GM18868 (cell line): ENCODE measurements at regions not wholly inside any gene's neighbourhood (a gene's known extent, or its start where the extent isn't known, plus 50 kb on each side); places are given as distances from the start of the nearest gene placed in this dataset.
"Not testable (repeated sequence)": the region's sequence is repeated elsewhere in the genome, so short reads cannot be mapped to it uniquely, and the experiment has no call there.

Experiments
- ATAC-seq: cut with Tn5 transposase; IDR thresholded peaks from one replicate; pipeline ENCODE4 v1.9.1; 2021; ENCODE audit warnings: mild to moderate bottlenecking, moderate library complexity; ENCODE audit not compliant: unreplicated experiment

DNA sequence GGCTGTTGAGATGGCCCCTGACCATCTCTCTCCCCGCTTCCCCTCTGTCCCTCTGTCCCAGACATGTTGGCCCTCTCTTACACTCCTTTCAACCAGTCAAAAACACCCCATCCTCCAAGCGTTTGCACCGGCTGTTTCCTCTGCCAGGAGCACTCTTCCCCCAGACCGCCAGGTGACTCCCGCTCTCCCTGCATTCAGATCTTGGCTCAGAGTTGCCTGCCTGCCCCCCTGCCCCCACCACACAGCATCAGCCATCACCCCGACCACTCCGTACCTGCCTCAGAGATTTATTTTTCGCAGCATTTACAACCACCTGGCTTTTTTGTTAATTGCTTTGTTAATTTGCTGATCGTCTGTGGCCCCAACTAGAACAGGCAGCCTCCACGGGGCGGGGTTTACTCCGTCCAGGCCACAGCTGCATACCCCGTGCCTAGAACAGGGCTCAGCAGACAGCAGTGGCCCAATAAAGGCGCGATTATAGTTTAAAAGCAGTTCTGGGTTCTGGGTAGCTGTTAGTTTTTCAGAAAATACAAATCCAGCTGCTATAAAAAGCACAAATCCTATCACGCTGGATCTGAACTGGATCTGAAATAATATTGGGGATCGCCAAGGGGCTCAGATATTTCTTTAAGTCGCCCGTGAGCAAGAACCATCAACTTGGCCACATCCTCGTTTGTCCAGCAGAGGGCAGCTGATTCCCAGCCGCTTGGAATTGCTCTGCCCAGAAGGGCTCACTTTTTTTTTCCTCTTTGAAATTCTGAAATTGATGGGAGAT, 173.6 kb downstream of the IRF8 start:
- ATAC-seq: no peak

GRCh38 chr16:86073103-86073625, 174.2 kb downstream of the IRF8 start:
- ATAC-seq: no peak

DNA sequence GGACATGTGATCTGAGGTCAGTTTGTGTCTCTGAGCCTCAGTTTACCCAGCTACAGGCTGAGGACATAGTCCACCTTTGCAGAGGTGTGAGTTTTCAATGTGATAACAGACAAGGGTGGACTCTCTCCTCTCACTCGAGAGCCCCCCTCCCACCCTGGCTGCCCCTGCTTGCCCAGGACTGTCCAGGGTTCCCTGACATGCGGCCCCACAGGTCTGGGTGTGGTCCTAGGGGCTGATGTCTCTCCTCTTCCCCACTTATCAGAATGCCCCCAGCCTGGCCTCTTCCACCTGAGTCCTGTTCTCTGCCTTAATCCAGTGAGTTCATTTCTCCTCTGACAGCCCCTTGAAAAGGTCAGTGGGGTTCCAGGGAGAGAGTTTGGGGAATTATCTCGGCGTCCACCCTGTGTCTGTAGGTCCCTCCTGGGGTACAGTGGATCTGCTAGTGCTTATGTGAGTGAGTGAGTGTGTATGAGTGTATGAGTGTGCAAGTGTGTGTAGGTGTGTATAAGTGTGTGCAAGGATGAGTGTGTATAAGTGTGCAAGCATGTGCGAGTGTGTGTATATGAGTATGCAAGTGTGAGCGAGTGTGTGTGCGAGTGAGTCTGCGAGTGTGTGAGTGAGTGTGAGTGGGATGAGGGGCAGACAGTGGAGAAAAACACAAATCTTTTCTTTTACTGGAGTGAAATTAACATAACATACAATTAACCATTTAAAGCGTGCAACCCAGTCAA, 175.0 kb downstream of the IRF8 start:
- ATAC-seq: no peak

DNA sequence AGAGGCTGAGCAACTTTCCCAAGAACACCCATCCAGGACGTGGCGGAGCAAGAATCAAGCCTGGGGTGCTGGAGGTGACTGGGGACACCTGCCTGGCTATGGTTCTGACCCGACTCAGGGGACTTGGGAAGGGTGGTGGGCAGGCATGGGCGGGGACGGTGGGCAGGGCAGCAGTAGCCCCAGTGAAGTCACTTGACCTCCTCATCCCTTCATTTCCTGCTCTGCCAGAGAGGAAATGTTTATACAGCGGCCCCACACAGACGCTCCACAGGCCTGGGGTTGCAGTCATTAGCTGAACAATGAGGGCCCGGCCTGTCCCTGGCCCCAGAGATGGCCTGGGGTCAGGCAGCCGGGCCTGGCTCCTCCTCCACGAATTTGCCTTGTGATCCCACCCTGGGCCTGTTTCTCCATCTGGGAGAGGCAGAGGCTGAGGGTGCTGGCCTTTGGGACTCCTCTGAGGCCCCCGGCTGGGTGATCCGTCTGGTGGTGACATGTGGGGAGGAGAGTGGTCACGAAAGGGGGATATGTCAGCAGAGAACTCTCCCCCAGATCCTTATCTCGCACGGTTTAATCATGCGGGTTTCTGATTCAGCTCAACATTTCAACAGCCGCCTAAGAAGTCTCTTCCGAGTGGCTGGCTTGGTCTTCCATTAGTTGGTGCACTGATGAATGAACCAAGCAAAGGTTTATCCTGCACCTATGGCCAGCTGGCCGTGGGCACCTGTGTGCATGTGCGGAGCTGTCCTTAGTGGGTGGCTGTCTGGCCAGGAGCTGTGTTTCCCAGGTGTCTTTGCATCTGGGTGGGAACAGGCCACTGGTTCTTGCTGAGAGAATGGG, 175.9 kb downstream of the IRF8 start:
- no peak for ATAC-seq

GRCh38 chr16:86075488-86075785, 176.5 kb downstream of the IRF8 start:
- no peak for ATAC-seq

GRCh38 chr16:86075839-86076440, 177.0 kb downstream of the IRF8 start:
- ATAC-seq: no peak

GRCh38 chr16:86076606-86077005, 177.6 kb downstream of the IRF8 start:
- ATAC-seq: no peak

DNA sequence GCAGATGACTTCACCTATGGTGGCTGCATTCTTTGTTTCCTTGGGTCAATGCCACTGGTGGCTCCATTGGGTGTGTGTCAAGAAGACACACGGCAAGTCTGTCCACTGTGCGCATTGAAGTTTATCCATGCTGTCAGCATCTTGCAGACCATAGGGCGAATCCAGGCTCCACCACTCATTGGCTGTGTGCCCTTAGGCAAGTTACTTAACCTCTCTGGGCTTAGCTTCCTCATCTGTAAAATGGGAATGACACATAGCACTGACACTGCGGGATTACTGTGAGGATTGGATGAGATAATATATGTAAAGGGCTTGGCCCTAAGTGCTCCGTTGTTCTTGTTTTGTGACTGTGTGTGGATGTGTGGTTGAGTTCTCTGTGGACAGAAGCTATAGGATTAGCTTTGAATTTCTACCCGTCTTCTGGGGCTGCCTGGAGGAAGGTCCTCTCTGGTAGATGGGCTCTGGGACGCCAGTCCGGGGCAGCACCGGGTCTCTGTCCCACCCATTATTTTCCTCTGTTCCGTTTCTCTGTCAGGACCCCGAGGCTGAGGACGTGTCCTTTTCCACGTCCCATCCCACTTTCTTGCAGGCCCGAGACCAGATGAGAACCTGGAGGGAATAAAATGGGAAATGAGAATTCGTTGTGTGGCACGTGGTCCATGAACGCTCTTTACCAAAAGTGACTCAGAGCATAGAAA, 178.4 kb downstream of the IRF8 start:
- ATAC-seq: no peak

DNA sequence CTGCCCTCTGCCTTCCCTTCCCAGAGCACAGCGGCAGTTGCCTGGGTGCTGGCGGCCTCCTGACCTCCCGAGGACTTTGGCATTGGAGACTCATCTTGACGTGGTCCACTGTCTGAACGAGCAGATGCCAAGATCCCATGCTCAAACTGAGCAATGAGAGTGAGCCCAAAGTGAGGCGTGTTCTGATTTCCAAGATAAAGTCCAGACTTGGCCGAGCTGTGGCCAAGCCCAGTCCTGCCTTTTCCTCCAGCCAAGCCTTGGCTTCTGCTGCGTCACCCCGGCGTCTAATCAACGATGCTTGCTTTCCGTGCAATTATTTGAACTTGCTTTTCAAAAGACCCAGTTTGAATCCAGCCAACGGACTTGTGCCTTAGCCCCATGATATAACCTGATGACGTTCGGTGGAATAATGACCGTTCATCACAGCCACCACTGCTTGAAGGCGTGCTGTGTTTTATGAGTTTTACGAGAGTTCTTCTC, 179.2 kb downstream of the IRF8 start:
- no peak for ATAC-seq

DNA sequence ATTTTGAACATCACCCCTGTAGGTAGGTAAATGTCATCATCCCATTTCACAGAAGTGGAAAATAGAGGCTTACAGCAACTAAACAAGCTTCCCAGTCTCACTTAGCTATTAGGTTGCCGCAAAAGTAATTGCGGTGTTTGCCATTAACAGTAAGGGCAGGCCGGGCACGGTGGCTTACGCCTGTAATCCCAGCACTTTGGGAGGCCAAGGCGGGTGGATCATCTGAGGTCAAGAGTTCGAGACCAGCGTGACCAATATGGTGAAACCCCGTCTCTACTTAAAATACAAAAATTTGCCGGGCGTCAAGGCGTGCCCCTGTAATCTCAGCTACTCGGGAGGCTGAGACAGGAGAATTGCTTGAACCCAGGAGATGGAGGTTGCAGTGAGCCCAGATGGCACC, 179.7 kb downstream of the IRF8 start:
- not testable (repeated sequence) for ATAC-seq

DNA sequence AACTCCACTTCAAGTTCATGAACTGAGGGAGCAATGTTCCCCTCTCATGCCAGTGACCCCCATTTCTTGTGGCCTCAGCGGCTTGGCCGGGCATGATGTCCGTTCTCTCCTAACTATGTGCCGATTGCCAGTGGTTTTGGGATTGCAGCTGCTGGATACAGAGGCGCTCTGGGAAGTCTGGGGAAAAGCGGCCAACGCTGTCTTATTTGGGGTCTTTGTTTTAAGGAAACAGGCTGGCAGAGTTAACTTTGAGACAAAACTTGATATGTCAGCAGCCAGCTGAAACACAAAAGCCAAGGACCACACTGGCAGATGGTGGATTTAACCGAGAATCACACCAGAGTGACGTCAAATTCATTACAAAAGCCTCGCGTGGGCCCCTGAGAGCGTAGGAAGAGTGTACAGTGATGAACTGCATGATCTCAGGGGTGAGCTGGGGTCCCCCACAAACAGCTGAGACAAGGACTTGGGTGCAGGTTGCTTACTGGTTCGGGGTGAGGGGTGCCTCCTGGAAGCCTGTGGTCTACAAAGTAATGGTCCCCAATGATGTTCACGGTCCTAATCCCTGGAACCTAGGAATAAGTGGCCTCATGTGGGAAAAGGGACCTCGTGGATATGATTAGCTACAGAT, 180.4 kb downstream of the IRF8 start:
- ATAC-seq: no peak

GRCh38 chr16:86080131-86080875, 181.3 kb downstream of the IRF8 start:
- no peak for ATAC-seq

DNA sequence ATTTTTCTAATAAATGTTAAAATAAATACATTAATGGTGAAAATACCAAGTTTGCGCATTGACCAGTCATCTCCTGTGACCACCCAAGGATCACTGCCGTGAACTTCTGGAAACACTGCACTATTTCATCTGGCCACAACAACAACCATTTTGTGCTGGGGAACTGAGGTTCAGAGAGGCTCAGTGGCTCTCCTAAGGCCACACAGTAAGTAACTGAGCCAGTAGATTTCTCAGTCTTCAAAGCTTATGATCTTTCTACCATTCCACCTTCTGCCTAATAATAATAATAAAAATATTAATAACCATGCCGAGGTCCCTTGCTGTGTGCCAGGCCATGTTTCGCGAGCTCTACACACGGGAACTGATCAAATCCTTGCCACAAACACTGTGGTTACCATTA, 182.0 kb downstream of the IRF8 start:
- ATAC-seq: no peak

DNA sequence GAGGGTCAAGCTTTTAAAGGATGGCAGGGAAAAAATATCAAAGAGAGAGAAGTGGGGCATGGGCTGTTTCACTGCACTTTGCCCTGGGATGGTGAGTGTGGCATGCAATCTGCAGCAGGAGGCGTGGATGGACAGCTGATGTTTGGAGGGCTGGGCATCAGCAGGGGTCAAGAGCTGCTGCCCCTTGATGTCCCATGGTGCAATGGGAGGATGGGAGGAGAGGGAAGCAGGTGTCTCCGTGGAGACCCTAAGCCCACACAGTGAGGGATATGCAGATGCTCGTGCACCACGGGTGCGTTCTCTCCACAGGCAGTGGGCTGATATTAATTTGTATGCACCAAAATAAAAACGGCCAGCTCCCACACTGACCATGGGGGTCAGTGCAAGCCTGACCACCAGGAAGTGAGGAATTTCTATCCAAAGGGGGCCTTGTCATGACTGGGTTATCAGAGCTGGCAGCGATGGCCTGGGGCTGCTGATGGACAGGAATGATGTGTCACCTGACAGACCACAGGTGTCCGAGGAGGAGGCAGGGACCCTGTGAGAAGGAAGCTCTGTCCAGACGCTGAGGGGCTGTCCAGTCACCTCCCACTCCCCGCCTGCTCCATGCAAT, 183.6 kb downstream of the IRF8 start:
- ATAC-seq: no peak

GRCh38 chr16:86083382-86084002, 184.5 kb downstream of the IRF8 start:
- ATAC-seq: no peak

DNA sequence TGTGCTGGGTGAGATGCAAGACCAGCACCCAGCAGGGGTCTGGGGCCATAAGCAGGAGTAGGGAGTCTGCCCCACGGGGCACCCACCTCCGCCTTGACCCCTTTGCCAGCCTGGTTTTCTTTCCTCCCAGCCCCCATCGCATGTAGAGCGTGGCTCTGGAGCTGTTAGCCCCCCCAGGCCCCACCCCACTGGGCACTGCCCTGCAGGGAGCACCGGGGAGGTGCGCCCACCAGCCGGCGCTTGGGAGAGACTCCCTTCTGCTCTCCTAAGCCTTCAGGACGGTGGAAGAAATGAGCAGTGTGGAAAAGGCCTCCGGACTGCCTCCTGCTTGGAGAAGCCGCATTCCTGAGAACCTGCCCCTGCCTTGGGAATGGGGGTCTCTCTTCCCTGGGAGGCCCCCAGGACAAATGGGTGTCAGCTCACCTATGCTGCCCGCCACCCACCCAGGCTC, 186.2 kb downstream of the IRF8 start:
- no peak for ATAC-seq

- ATAC-seq: no peak
Observed at GRCh38 chr16:86085795-86086194, 186.8 kb downstream of the IRF8 start.

DNA sequence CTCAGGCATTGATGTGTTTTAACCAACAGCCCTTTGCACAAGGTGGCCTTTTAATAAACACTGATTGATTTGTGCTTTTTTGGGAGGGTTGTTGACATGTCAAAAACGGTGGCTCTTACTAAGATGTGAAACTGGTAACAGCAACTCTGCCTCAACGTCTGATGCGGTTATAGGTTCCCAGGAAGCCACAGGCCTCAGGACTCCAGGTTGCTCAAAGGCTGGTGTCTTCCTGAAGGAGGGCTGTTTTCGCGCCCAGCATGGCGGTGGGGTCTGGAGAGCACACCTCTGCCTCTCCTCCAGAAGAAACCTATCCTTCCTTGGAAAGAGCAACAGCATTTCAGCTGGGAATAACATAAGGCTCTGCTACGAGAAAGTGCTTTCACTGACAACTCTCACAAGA, 187.5 kb downstream of the IRF8 start:
- no peak for ATAC-seq
